ENCODE measurements at regions not wholly inside any gene's neighbourhood (a gene's known extent, or its start where the extent isn't known, plus 50 kb on each side); places are given as distances from the start of the nearest gene placed in this dataset.

- no peak for DNase-seq (ENCODE audit: low read depth)
- TF ChIP-seq, protein P1, sequence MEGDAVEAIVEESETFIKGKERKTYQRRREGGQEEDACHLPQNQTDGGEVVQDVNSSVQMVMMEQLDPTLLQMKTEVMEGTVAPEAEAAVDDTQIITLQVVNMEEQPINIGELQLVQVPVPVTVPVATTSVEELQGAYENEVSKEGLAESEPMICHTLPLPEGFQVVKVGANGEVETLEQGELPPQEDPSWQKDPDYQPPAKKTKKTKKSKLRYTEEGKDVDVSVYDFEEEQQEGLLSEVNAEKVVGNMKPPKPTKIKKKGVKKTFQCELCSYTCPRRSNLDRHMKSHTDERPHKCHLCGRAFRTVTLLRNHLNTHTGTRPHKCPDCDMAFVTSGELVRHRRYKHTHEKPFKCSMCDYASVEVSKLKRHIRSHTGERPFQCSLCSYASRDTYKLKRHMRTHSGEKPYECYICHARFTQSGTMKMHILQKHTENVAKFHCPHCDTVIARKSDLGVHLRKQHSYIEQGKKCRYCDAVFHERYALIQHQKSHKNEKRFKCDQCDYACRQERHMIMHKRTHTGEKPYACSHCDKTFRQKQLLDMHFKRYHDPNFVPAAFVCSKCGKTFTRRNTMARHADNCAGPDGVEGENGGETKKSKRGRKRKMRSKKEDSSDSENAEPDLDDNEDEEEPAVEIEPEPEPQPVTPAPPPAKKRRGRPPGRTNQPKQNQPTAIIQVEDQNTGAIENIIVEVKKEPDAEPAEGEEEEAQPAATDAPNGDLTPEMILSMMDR (IDR thresholded peaks at IDR 0.05; ENCODE audit: insufficient read depth, low read depth, low read length), result no peak
- H3K4me3 ChIP-seq (ENCODE audit: low read depth, low read length), result no peak overlapping the region
Measured at GRCh38 chr16:6946802-6947201, 385.8 kb upstream of the RBFOX1 start.

- TF ChIP-seq, protein P1 (IDR thresholded peaks at IDR 0.05; ENCODE audit: insufficient read depth, low read depth, low read length), result no peak
- H3K4me3 ChIP-seq (ENCODE audit: low read depth, low read length), result no peak overlapping the region
- no peak for DNase-seq (ENCODE audit: low read depth)
Measured at GRCh38 chr16:6946106-6946505, 386.5 kb upstream of the RBFOX1 start.

DNA sequence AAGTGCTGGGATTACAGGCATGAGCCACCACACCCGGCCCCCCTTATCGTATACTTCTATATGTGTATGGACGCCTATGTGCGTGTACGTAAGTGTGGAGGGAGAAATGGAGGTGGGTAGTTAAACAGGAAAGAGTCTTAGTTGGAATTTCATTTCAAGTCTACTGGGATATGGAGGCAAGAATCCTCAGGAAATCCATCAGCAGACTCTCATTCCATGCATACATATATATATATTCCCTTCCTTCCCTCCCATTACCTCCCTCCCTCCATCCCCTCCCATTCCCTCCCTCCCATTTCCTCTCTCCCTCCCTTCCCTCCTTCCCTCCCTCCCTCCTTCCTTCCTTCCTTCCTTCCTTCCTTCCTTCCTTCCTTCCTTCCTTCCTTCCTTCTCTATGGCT is 391.7 kb upstream of the RBFOX1 start:
- DNase-seq (ENCODE audit: low read depth), result no peak
- H3K4me3 ChIP-seq (ENCODE audit: low read depth, low read length), result no peak overlapping the region
- TF ChIP-seq, protein P1 (IDR thresholded peaks at IDR 0.05; ENCODE audit: insufficient read depth, low read depth, low read length), result no peak

- no peak overlapping the region for H3K4me3 ChIP-seq (ENCODE audit: low read depth, low read length)
- no peak for DNase-seq (ENCODE audit: low read depth)
- TF ChIP-seq, protein P1 (IDR thresholded peaks at IDR 0.05; ENCODE audit: insufficient read depth, low read depth, low read length), result no peak
Measured at GRCh38 chr16:6937641-6938040, 395.0 kb upstream of the RBFOX1 start.

DNA sequence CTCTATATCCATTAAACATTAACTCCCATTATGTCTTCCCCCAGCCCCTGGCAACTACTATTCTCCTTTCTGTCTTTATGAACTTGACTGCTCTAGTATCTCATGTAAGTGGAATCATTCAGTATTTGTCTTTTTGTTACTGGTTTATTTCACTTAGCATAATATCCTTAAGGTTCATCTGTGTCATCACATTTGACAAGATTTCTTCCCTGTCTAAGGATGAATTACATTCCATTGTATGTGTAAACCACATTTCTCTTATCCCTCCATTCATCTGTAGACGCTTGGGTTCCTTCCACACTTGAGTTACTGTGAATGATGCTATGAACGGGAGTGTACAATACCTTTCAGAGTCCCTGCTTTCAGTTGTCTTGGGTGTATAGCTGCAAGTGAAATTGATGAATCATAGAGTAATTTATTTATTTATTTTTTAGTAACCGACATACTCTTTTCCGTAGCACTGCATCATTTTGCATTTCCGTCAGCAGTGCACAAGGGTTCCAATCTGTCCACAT is 399.7 kb upstream of the RBFOX1 start:
- TF ChIP-seq, protein P1 (IDR thresholded peaks at IDR 0.05; ENCODE audit: insufficient read depth, low read depth, low read length), result no peak
- H3K4me3 ChIP-seq (ENCODE audit: low read depth, low read length), result no peak overlapping the region
- DNase-seq (ENCODE audit: low read depth), result no peak

DNA sequence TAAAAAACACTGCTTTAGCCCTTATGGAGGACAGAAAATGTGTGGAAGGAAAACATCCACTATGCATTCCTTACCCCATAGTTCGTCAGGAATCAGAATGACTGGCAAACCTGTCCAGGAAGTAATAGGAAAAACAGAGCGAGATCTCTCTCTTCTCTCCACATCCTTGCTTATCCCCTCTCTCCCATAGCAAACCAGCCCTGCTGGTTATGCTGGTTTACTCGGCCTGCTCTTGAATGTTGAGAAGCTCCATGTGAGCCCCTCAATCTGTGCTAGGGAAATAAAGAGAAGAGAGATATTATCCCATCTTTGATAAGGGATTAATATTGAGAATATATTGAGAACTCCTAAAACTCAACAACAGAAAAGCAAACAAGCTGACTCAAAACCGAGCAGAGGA is 402.8 kb upstream of the RBFOX1 start:
- TF ChIP-seq, protein P1 (IDR thresholded peaks at IDR 0.05; ENCODE audit: insufficient read depth, low read depth, low read length), result no peak
- H3K4me3 ChIP-seq (ENCODE audit: low read depth, low read length), result no peak overlapping the region
- DNase-seq (ENCODE audit: low read depth), result no peak

GRCh38 chr16:6926762-6927161 is 405.9 kb upstream of the RBFOX1 start:
- no peak overlapping the region for H3K4me3 ChIP-seq (ENCODE audit: low read depth, low read length)
- TF ChIP-seq, protein P1 (IDR thresholded peaks at IDR 0.05; ENCODE audit: insufficient read depth, low read depth, low read length), result no peak
- no peak for DNase-seq (ENCODE audit: low read depth)

Data from fibroblast of villous mesenchyme (primary cell).